RKO (cell line): ENCODE measurements at regions not wholly inside any gene's neighbourhood (a gene's known extent, or its start where the extent isn't known, plus 50 kb on each side); places are given as distances from the start of the nearest gene placed in this dataset.

Experiments
- DNase-seq: peaks from one replicate; pipeline ENCODE4 v3.0.0-alpha.2; 2016; ENCODE audit warnings: low spot score

- DNase-seq, result no peak
Observed at GRCh38 chr2:8256905-8257304, 425.0 kb upstream of the ID2 start.

GRCh38 chr2:8257502-8257901, 424.4 kb upstream of the ID2 start:
- no peak for DNase-seq

GRCh38 chr2:8258406-8258805, 423.4 kb upstream of the ID2 start:
- DNase-seq, result no peak

- DNase-seq, result no peak
Observed at GRCh38 chr2:8259106-8259840, 422.6 kb upstream of the ID2 start.

GRCh38 chr2:8259841-8260178, 422.0 kb upstream of the ID2 start:
- DNase-seq, result no peak

GRCh38 chr2:8260213-8260612, 421.6 kb upstream of the ID2 start:
- no peak for DNase-seq

- no peak for DNase-seq
Observed at GRCh38 chr2:8263901-8264300, 418.0 kb upstream of the ID2 start.

- DNase-seq, result no peak
Observed at GRCh38 chr2:8264981-8265380, 416.9 kb upstream of the ID2 start.

GRCh38 chr2:8265476-8266226, 416.2 kb upstream of the ID2 start:
- DNase-seq, result no peak

GRCh38 chr2:8266563-8266962, 415.3 kb upstream of the ID2 start:
- no peak for DNase-seq

GRCh38 chr2:8267048-8267447, 414.8 kb upstream of the ID2 start:
- DNase-seq, result no peak

- no peak for DNase-seq
Observed at GRCh38 chr2:8267721-8268120, 414.1 kb upstream of the ID2 start.

- no peak for DNase-seq
Observed at GRCh38 chr2:8268172-8268783, 413.6 kb upstream of the ID2 start.

GRCh38 chr2:8270699-8271098, 411.2 kb upstream of the ID2 start:
- no peak for DNase-seq

- no peak for DNase-seq
Observed at GRCh38 chr2:8271461-8271860, 410.4 kb upstream of the ID2 start.

- no peak for DNase-seq
Observed at GRCh38 chr2:8276026-8276425, 405.8 kb upstream of the ID2 start.

GRCh38 chr2:8277921-8278571, 403.8 kb upstream of the ID2 start:
- DNase-seq, result no peak

GRCh38 chr2:8278709-8279354, 403.0 kb upstream of the ID2 start:
- DNase-seq, result no peak

GRCh38 chr2:8279506-8279905, 402.4 kb upstream of the ID2 start:
- DNase-seq, result no peak

- DNase-seq, result no peak
Observed at GRCh38 chr2:8281234-8281633, 400.6 kb upstream of the ID2 start.

- DNase-seq, result no peak
Observed at GRCh38 chr2:8281950-8282857, 399.7 kb upstream of the ID2 start.
